ENCODE measurements at regions not wholly inside any gene's neighbourhood (a gene's known extent, or its start where the extent isn't known, plus 50 kb on each side); places are given as distances from the start of the nearest gene placed in this dataset.

DNA sequence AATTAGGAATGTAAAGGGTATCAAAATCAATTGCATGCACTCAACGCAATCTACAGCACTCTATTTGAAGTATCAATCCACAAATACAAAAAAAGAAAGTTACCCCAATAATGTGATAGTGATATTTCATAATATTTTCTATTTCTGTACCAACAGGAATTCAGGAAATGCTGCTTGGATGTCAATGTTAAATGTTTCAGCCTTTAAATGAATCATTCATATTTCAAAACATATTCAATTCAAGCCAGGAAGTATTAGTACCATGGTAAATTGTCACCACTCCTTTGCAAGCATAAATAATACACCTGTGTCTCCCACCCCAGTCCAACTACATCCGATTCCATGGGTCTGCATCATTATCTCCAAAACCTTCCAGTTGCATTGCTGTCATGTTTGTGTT, 1185.5 kb upstream of the CDH18 start:
- TF ChIP-seq, protein P1, sequence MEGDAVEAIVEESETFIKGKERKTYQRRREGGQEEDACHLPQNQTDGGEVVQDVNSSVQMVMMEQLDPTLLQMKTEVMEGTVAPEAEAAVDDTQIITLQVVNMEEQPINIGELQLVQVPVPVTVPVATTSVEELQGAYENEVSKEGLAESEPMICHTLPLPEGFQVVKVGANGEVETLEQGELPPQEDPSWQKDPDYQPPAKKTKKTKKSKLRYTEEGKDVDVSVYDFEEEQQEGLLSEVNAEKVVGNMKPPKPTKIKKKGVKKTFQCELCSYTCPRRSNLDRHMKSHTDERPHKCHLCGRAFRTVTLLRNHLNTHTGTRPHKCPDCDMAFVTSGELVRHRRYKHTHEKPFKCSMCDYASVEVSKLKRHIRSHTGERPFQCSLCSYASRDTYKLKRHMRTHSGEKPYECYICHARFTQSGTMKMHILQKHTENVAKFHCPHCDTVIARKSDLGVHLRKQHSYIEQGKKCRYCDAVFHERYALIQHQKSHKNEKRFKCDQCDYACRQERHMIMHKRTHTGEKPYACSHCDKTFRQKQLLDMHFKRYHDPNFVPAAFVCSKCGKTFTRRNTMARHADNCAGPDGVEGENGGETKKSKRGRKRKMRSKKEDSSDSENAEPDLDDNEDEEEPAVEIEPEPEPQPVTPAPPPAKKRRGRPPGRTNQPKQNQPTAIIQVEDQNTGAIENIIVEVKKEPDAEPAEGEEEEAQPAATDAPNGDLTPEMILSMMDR (IDR thresholded peaks at IDR 0.05) = no peak
- TF ChIP-seq EZH2 (IDR thresholded peaks at IDR 0.05) = no peak
- no peak for TF ChIP-seq EZH2phosphoT487 (IDR thresholded peaks at IDR 0.05)

Measured in neural progenitor cell (in vitro differentiated cells).